Prostate gland (tissue), 2 donors: ENCODE measurements at regions not wholly inside any gene's neighbourhood (a gene's known extent, or its start where the extent isn't known, plus 50 kb on each side); places are given as distances from the start of the nearest gene placed in this dataset.

ENCODE experiments used
- POLR2AphosphoS5 ChIP-seq: sonication (generic); formaldehyde crosslinking; IDR thresholded peaks from one replicate; pipeline ENCODE4 v1.6.1; 2017; ENCODE audit warnings: antibody characterized with exemption
- TF ChIP-seq, protein P1 (sequence below), 4 experiments: fragments of 200-600 bp in 2 of 4; fragments of 450-650 bp in 2 of 4; sonication (generic) in 2 of 4; IDR thresholded peaks; 1 replicate in 3 of 4; 2 replicates in 1 of 4; pipeline ENCODE4 v1.5.1; 2016 to 2019; ENCODE audit warnings: antibody characterized with exemption in 4 of 4, mild to moderate bottlenecking in 2 of 4, moderate library complexity in 2 of 4

GRCh38 chr2:150050036-150050435 is 437.4 kb downstream of the RND3 start:
- TF ChIP-seq, protein P1, sequence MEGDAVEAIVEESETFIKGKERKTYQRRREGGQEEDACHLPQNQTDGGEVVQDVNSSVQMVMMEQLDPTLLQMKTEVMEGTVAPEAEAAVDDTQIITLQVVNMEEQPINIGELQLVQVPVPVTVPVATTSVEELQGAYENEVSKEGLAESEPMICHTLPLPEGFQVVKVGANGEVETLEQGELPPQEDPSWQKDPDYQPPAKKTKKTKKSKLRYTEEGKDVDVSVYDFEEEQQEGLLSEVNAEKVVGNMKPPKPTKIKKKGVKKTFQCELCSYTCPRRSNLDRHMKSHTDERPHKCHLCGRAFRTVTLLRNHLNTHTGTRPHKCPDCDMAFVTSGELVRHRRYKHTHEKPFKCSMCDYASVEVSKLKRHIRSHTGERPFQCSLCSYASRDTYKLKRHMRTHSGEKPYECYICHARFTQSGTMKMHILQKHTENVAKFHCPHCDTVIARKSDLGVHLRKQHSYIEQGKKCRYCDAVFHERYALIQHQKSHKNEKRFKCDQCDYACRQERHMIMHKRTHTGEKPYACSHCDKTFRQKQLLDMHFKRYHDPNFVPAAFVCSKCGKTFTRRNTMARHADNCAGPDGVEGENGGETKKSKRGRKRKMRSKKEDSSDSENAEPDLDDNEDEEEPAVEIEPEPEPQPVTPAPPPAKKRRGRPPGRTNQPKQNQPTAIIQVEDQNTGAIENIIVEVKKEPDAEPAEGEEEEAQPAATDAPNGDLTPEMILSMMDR (IDR thresholded peaks at IDR 0.05): no peak
- no peak for TF ChIP-seq POLR2AphosphoS5
